GM23338 (cell line): ENCODE measurements at regions not wholly inside any gene's neighbourhood (a gene's known extent, or its start where the extent isn't known, plus 50 kb on each side); places are given as distances from the start of the nearest gene placed in this dataset.

Experiments
- ATAC-seq: fragments of 200-7000 bp; cut with Tn5 transposase; 3 replicates; pipeline ENCODE4 v1.9.1; 2020
- DNase-seq: peaks from one replicate; pipeline ENCODE4 v3.0.0-alpha.2; 2015; ENCODE audit warnings: low spot score
- H2AFZ ChIP-seq: fragments of 200-600 bp; sonication (generic); 2 replicates; pipeline ENCODE4 v1.8.0; 2016; ENCODE audit warnings: antibody characterized with exemption, mild to moderate bottlenecking, moderate library complexity
- H3F3A ChIP-seq: fragments of 200-600 bp; sonication (generic); replicated peaks from 2 replicates; pipeline ENCODE4 v1.8.0; 2017; ENCODE audit warnings: antibody characterized with exemption, mixed run types, low read depth
- H3K27ac ChIP-seq: fragments of 200-600 bp; sonication (generic); 2 replicates; pipeline ENCODE4 v1.6.1; 2016; ENCODE audit warnings: low read depth
- H3K27me3 ChIP-seq: fragments of 200-600 bp; sonication (generic); 2 replicates; pipeline ENCODE4 v1.8.0; 2016; ENCODE audit warnings: mild to moderate bottlenecking, mixed run types, moderate library complexity; ENCODE audit not compliant: insufficient read depth
- H3K36me3 ChIP-seq: fragments of 200-600 bp; sonication (generic); 2 replicates; pipeline ENCODE4 v1.8.0; 2016; ENCODE audit warnings: mild to moderate bottlenecking; ENCODE audit not compliant: insufficient read depth
- H3K4me1 ChIP-seq: fragments of 200-600 bp; sonication (generic); 2 replicates; pipeline ENCODE4 v1.8.0; 2016; ENCODE audit warnings: mild to moderate bottlenecking, moderate library complexity; ENCODE audit not compliant: insufficient read depth
- H3K4me2 ChIP-seq: fragments of 200-600 bp; sonication (generic); 2 replicates; pipeline ENCODE4 v1.7.1; 2017; ENCODE audit warnings: mixed run types
- H3K4me3 ChIP-seq: fragments of 200-600 bp; sonication (generic); 2 replicates; pipeline ENCODE4 v1.6.1; 2016; ENCODE audit warnings: mixed run types
- H3K79me2 ChIP-seq: fragments of 200-600 bp; sonication (generic); replicated peaks from 2 replicates; pipeline ENCODE4 v1.8.0; 2017; ENCODE audit warnings: mild to moderate bottlenecking; ENCODE audit not compliant: insufficient read depth
- H3K9me2 ChIP-seq: fragments of 200-600 bp; sonication (generic); 2 replicates; pipeline ENCODE4 v1.8.0; 2017; ENCODE audit not compliant: insufficient read depth
- H4K20me1 ChIP-seq: fragments of 200-600 bp; sonication (generic); replicated peaks from 2 replicates; pipeline ENCODE4 v1.8.0; 2017; ENCODE audit warnings: mild to moderate bottlenecking; ENCODE audit not compliant: insufficient read depth
- H3K27ac Mint-ChIP-seq: 2 replicates; pipeline ENCODE4 v1.8.0; 2020; ENCODE audit warnings: inconsistent platforms, mild to moderate bottlenecking, moderate library complexity, mixed read lengths
- H3K27me3 Mint-ChIP-seq: 3 replicates; pipeline ENCODE4 v1.8.0; 2022; ENCODE audit warnings: low read depth, mild to moderate bottlenecking, moderate library complexity, mixed read lengths, inconsistent platforms; ENCODE audit not compliant: insufficient read depth, poor library complexity
- H3K36me3 Mint-ChIP-seq: 3 replicates; pipeline ENCODE4 v1.8.0; 2021; ENCODE audit warnings: low read depth, mild to moderate bottlenecking, inconsistent platforms, moderate library complexity, mixed read lengths
- H3K4me1 Mint-ChIP-seq: 3 replicates; pipeline ENCODE4 v1.8.0; 2020; ENCODE audit warnings: mild to moderate bottlenecking, inconsistent platforms, mixed read lengths
- H3K4me3 Mint-ChIP-seq: 3 replicates; pipeline ENCODE4 v1.8.0; 2021; ENCODE audit warnings: moderate library complexity, mild to moderate bottlenecking, inconsistent platforms, mixed read lengths
- H3K9me3 Mint-ChIP-seq: 3 replicates; pipeline ENCODE4 v1.8.0; 2020; ENCODE audit warnings: moderate library complexity, mild to moderate bottlenecking, inconsistent platforms, mixed read lengths
- CREB1 ChIP-seq: fragments of 250-450 bp; sonication (Bioruptor Pico); IDR thresholded peaks from 2 replicates; pipeline ENCODE4 v1.5.0; 2020; ENCODE audit warnings: low read depth, mild to moderate bottlenecking, moderate library complexity
- EZH2 ChIP-seq: fragments of 200-600 bp; sonication (generic); IDR thresholded peaks from one replicate; pipeline ENCODE4 v1.8.0; 2017; ENCODE audit warnings: antibody characterized with exemption, mild to moderate bottlenecking, low read depth; ENCODE audit not compliant: unreplicated experiment
- EZH2phosphoT487 ChIP-seq: fragments of 200-600 bp; sonication (generic); IDR thresholded peaks from one replicate; pipeline ENCODE4 v1.8.1; 2018; ENCODE audit warnings: antibody characterized with exemption; ENCODE audit not compliant: unreplicated experiment
- JUNB ChIP-seq: IDR thresholded peaks from one replicate; pipeline ENCODE4 v1.6.1; 2016; ENCODE audit warnings: antibody characterized with exemption; ENCODE audit not compliant: unreplicated experiment
- POLR2AphosphoS5 ChIP-seq: IDR thresholded peaks from 2 replicates; pipeline ENCODE4 v1.6.1; 2016; ENCODE audit warnings: antibody characterized with exemption, low read depth
- STAT1 ChIP-seq: IDR thresholded peaks from one replicate; pipeline ENCODE4 v1.6.1; 2016; ENCODE audit warnings: antibody characterized with exemption; ENCODE audit not compliant: unreplicated experiment
- ZNF114 ChIP-seq: fragments of 250-450 bp; sonication (Bioruptor Pico); IDR thresholded peaks from 2 replicates; pipeline ENCODE4 v1.5.0; 2020; ENCODE audit warnings: mild to moderate bottlenecking, moderate library complexity
- ZNF331 ChIP-seq: fragments of 250-450 bp; sonication (Bioruptor Pico); IDR thresholded peaks from 2 replicates; pipeline ENCODE4 v1.5.0; 2020; ENCODE audit warnings: low read depth, mild to moderate bottlenecking, moderate library complexity
- TF ChIP-seq, protein P1 (sequence below), 2 experiments: fragments of 200-600 bp in 1 of 2; sonication (generic) in 1 of 2; conservative IDR thresholded peaks; 2 replicates each; pipeline versions ENCODE4 v1.5.1 to v1.6.1; 2016 to 2017; ENCODE audit warnings: antibody characterized with exemption in 2 of 2, low read depth in 2 of 2, mild to moderate bottlenecking in 2 of 2, moderate library complexity in 1 of 2
- TF ChIP-seq, protein P2 (sequence below): IDR thresholded peaks from one replicate; pipeline ENCODE4 v1.6.1; 2018; ENCODE audit warnings: antibody characterized with exemption; ENCODE audit not compliant: unreplicated experiment
- TF ChIP-seq, protein P3 (sequence below): fragments of 250-450 bp; sonication (Bioruptor Pico); IDR thresholded peaks from 2 replicates; pipeline ENCODE4 v1.5.0; 2020; ENCODE audit warnings: mild to moderate bottlenecking, moderate library complexity
- TF ChIP-seq, protein P4 (sequence below): IDR thresholded peaks from 2 replicates; pipeline ENCODE4 v1.6.1; 2016; ENCODE audit warnings: antibody characterized with exemption

DNA sequence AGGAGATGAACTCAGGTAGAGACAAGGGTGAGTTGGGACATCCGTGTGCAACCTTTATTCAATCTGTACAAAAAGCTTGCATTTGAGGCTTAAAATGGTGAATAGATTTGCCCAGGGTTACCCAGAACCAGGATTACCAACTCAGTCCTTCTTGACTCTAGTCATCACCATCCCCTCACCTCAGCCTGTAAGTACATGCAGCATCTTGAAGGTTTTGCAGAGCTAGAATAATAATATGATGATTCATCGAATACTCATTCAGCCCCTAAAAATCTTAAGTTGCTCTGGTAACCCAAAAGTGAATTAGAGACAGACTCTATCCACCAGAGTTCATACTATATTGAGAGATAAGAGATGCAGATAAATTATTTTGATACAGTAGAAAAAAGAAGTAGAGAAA, 90.3 kb downstream of the NKX2-1 start:
- Histone ChIP-seq H3K4me3 (no peak overlapping the region), H2AFZ (no peak overlapping the region), H3K9me2 (peaks cover 10% of the 10 kb centered on the region), H4K20me1 (no peaks in the 10 kb centered on the region), H3K4me2 (peak overlapping the region; percentile 30), H3K79me2 (no peaks in the 10 kb centered on the region), H3K27me3 (no peaks in the 10 kb centered on the region), H3F3A (no peaks in the 10 kb centered on the region), H3K4me1 (peaks cover 27% of the 10 kb centered on the region), H3K36me3 (no peaks in the 10 kb centered on the region), H3K27ac (0 out of 2 replicates have a peak overlapping the region, but pooled peaks have one; percentile 27)
- H3K9me3 Mint-ChIP-seq = no peaks in the 10 kb centered on the region; the same call in 2 of the 3 replicates
- H3K27me3 Mint-ChIP-seq = no peaks in the 10 kb centered on the region
- TF ChIP-seq POLR2AphosphoS5 (no peak), CREB1 (CRISPR knock-in tag) (no peak), ZNF114 (CRISPR knock-in tag) (no peak), JUNB (no peak), STAT1 (no peak), EZH2 (no peak), EZH2phosphoT487 (no peak), ZNF331 (no peak)
- TF ChIP-seq, protein P1, sequence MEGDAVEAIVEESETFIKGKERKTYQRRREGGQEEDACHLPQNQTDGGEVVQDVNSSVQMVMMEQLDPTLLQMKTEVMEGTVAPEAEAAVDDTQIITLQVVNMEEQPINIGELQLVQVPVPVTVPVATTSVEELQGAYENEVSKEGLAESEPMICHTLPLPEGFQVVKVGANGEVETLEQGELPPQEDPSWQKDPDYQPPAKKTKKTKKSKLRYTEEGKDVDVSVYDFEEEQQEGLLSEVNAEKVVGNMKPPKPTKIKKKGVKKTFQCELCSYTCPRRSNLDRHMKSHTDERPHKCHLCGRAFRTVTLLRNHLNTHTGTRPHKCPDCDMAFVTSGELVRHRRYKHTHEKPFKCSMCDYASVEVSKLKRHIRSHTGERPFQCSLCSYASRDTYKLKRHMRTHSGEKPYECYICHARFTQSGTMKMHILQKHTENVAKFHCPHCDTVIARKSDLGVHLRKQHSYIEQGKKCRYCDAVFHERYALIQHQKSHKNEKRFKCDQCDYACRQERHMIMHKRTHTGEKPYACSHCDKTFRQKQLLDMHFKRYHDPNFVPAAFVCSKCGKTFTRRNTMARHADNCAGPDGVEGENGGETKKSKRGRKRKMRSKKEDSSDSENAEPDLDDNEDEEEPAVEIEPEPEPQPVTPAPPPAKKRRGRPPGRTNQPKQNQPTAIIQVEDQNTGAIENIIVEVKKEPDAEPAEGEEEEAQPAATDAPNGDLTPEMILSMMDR (conservative IDR thresholded peaks at IDR 0.05; ENCODE audit: low read depth in 2 of 2) = no peak
- TF ChIP-seq, protein P2, sequence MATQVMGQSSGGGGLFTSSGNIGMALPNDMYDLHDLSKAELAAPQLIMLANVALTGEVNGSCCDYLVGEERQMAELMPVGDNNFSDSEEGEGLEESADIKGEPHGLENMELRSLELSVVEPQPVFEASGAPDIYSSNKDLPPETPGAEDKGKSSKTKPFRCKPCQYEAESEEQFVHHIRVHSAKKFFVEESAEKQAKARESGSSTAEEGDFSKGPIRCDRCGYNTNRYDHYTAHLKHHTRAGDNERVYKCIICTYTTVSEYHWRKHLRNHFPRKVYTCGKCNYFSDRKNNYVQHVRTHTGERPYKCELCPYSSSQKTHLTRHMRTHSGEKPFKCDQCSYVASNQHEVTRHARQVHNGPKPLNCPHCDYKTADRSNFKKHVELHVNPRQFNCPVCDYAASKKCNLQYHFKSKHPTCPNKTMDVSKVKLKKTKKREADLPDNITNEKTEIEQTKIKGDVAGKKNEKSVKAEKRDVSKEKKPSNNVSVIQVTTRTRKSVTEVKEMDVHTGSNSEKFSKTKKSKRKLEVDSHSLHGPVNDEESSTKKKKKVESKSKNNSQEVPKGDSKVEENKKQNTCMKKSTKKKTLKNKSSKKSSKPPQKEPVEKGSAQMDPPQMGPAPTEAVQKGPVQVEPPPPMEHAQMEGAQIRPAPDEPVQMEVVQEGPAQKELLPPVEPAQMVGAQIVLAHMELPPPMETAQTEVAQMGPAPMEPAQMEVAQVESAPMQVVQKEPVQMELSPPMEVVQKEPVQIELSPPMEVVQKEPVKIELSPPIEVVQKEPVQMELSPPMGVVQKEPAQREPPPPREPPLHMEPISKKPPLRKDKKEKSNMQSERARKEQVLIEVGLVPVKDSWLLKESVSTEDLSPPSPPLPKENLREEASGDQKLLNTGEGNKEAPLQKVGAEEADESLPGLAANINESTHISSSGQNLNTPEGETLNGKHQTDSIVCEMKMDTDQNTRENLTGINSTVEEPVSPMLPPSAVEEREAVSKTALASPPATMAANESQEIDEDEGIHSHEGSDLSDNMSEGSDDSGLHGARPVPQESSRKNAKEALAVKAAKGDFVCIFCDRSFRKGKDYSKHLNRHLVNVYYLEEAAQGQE = no peak
- TF ChIP-seq, protein P3, sequence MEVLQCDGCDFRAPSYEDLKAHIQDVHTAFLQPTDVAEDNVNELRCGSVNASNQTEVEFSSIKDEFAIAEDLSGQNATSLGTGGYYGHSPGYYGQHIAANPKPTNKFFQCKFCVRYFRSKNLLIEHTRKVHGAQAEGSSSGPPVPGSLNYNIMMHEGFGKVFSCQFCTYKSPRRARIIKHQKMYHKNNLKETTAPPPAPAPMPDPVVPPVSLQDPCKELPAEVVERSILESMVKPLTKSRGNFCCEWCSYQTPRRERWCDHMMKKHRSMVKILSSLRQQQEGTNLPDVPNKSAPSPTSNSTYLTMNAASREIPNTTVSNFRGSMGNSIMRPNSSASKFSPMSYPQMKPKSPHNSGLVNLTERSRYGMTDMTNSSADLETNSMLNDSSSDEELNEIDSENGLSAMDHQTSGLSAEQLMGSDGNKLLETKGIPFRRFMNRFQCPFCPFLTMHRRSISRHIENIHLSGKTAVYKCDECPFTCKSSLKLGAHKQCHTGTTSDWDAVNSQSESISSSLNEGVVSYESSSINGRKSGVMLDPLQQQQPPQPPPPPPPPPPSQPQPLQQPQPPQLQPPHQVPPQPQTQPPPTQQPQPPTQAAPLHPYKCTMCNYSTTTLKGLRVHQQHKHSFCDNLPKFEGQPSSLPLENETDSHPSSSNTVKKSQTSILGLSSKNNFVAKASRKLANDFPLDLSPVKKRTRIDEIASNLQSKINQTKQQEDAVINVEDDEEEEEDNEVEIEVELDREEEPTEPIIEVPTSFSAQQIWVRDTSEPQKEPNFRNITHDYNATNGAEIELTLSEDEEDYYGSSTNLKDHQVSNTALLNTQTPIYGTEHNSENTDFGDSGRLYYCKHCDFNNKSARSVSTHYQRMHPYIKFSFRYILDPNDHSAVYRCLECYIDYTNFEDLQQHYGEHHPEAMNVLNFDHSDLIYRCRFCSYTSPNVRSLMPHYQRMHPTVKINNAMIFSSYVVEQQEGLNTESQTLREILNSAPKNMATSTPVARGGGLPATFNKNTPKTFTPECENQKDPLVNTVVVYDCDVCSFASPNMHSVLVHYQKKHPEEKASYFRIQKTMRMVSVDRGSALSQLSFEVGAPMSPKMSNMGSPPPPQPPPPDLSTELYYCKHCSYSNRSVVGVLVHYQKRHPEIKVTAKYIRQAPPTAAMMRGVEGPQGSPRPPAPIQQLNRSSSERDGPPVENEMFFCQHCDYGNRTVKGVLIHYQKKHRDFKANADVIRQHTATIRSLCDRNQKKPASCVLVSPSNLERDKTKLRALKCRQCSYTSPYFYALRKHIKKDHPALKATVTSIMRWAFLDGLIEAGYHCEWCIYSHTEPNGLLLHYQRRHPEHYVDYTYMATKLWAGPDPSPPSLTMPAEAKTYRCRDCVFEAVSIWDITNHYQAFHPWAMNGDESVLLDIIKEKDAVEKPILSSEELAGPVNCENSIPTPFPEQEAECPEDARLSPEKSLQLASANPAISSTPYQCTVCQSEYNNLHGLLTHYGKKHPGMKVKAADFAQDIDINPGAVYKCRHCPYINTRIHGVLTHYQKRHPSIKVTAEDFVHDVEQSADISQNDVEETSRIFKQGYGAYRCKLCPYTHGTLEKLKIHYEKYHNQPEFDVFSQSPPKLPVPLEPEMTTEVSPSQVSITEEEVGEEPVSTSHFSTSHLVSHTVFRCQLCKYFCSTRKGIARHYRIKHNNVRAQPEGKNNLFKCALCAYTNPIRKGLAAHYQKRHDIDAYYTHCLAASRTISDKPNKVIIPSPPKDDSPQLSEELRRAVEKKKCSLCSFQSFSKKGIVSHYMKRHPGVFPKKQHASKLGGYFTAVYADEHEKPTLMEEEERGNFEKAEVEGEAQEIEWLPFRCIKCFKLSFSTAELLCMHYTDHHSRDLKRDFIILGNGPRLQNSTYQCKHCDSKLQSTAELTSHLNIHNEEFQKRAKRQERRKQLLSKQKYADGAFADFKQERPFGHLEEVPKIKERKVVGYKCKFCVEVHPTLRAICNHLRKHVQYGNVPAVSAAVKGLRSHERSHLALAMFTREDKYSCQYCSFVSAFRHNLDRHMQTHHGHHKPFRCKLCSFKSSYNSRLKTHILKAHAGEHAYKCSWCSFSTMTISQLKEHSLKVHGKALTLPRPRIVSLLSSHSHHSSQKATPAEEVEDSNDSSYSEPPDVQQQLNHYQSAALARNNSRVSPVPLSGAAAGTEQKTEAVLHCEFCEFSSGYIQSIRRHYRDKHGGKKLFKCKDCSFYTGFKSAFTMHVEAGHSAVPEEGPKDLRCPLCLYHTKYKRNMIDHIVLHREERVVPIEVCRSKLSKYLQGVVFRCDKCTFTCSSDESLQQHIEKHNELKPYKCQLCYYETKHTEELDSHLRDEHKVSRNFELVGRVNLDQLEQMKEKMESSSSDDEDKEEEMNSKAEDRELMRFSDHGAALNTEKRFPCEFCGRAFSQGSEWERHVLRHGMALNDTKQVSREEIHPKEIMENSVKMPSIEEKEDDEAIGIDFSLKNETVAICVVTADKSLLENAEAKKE (CRISPR knock-in tag) = no peak
- TF ChIP-seq, protein P4, sequence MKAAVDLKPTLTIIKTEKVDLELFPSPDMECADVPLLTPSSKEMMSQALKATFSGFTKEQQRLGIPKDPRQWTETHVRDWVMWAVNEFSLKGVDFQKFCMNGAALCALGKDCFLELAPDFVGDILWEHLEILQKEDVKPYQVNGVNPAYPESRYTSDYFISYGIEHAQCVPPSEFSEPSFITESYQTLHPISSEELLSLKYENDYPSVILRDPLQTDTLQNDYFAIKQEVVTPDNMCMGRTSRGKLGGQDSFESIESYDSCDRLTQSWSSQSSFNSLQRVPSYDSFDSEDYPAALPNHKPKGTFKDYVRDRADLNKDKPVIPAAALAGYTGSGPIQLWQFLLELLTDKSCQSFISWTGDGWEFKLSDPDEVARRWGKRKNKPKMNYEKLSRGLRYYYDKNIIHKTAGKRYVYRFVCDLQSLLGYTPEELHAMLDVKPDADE = no peak
- peaks cover 11% of the 10 kb centered on the region; the same call in 2 of the 3 replicates for H3K4me1 Mint-ChIP-seq
- H3K4me3 Mint-ChIP-seq = no peak overlapping the region
- DNase-seq (no peak), ATAC-seq (no peak)
- no peak overlapping the region for H3K27ac Mint-ChIP-seq
- no peaks in the 10 kb centered on the region for H3K36me3 Mint-ChIP-seq
